GM18858 (cell line): ENCODE measurements at regions not wholly inside any gene's neighbourhood (a gene's known extent, or its start where the extent isn't known, plus 50 kb on each side); places are given as distances from the start of the nearest gene placed in this dataset.

ENCODE experiments used
- ATAC-seq: cut with Tn5 transposase; IDR thresholded peaks from one replicate; pipeline ENCODE4 v1.9.1; 2021; ENCODE audit not compliant: unreplicated experiment

GRCh38 chr13:40484101-40484800 is 182.2 kb downstream of the FOXO1 start:
- no peak for ATAC-seq

- ATAC-seq: no peak
These were observed 181.5 kb downstream of the FOXO1 start for GRCh38 chr13:40484974-40485373.

GRCh38 chr13:40485611-40486517 is 180.6 kb downstream of the FOXO1 start:
- ATAC-seq: peak; percentile 46

- no peak for ATAC-seq
These were observed 179.8 kb downstream of the FOXO1 start for GRCh38 chr13:40486518-40487163.

GRCh38 chr13:40488869-40489391 is 177.5 kb downstream of the FOXO1 start:
- no peak for ATAC-seq

GRCh38 chr13:40490086-40490758 is 176.2 kb downstream of the FOXO1 start:
- ATAC-seq: no peak

GRCh38 chr13:40492511-40492910 is 173.9 kb downstream of the FOXO1 start:
- no peak for ATAC-seq

- ATAC-seq: no peak
These were observed 171.9 kb downstream of the FOXO1 start for GRCh38 chr13:40494513-40494912.

- no peak for ATAC-seq
These were observed 171.4 kb downstream of the FOXO1 start for GRCh38 chr13:40494946-40495620.

GRCh38 chr13:40495621-40496001 is 170.8 kb downstream of the FOXO1 start:
- no peak for ATAC-seq

- no peak for ATAC-seq
These were observed 170.2 kb downstream of the FOXO1 start for GRCh38 chr13:40496035-40496810.

- no peak for ATAC-seq
These were observed 168.0 kb downstream of the FOXO1 start for GRCh38 chr13:40498461-40498860.

GRCh38 chr13:40502236-40502635 is 164.2 kb downstream of the FOXO1 start:
- ATAC-seq: no peak

GRCh38 chr13:40503011-40503410 is 163.4 kb downstream of the FOXO1 start:
- ATAC-seq: no peak

- ATAC-seq: no peak
These were observed 162.4 kb downstream of the FOXO1 start for GRCh38 chr13:40503966-40504591.

GRCh38 chr13:40504641-40505040 is 161.8 kb downstream of the FOXO1 start:
- ATAC-seq: no peak

GRCh38 chr13:40505196-40505595 is 161.2 kb downstream of the FOXO1 start:
- no peak for ATAC-seq
